H1 (cell line): ENCODE measurements at regions not wholly inside any gene's neighbourhood (a gene's known extent, or its start where the extent isn't known, plus 50 kb on each side); places are given as distances from the start of the nearest gene placed in this dataset.

Experiments used
- KDM1A ChIP-seq: fragments of 200-600, 300-600 bp; sonication (generic); IDR thresholded peaks from 2 replicates; pipeline ENCODE4 v1.7.1; 2016; ENCODE audit warnings: mild to moderate bottlenecking, low read length, borderline replicate concordance
- YY1 ChIP-seq: IDR thresholded peaks from 2 replicates; pipeline ENCODE4 v1.6.1; 2011; ENCODE audit warnings: low read depth, mild to moderate bottlenecking, low read length
- TF ChIP-seq, protein P1 (sequence below): fragments of 300-600 bp; sonication (generic); IDR thresholded peaks from 2 replicates; pipeline ENCODE4 v1.7.1; 2012; ENCODE audit warnings: low read length, moderate library complexity, mild to moderate bottlenecking, inconsistent platforms; ENCODE audit not compliant: insufficient replicate concordance

- TF ChIP-seq, protein P1, sequence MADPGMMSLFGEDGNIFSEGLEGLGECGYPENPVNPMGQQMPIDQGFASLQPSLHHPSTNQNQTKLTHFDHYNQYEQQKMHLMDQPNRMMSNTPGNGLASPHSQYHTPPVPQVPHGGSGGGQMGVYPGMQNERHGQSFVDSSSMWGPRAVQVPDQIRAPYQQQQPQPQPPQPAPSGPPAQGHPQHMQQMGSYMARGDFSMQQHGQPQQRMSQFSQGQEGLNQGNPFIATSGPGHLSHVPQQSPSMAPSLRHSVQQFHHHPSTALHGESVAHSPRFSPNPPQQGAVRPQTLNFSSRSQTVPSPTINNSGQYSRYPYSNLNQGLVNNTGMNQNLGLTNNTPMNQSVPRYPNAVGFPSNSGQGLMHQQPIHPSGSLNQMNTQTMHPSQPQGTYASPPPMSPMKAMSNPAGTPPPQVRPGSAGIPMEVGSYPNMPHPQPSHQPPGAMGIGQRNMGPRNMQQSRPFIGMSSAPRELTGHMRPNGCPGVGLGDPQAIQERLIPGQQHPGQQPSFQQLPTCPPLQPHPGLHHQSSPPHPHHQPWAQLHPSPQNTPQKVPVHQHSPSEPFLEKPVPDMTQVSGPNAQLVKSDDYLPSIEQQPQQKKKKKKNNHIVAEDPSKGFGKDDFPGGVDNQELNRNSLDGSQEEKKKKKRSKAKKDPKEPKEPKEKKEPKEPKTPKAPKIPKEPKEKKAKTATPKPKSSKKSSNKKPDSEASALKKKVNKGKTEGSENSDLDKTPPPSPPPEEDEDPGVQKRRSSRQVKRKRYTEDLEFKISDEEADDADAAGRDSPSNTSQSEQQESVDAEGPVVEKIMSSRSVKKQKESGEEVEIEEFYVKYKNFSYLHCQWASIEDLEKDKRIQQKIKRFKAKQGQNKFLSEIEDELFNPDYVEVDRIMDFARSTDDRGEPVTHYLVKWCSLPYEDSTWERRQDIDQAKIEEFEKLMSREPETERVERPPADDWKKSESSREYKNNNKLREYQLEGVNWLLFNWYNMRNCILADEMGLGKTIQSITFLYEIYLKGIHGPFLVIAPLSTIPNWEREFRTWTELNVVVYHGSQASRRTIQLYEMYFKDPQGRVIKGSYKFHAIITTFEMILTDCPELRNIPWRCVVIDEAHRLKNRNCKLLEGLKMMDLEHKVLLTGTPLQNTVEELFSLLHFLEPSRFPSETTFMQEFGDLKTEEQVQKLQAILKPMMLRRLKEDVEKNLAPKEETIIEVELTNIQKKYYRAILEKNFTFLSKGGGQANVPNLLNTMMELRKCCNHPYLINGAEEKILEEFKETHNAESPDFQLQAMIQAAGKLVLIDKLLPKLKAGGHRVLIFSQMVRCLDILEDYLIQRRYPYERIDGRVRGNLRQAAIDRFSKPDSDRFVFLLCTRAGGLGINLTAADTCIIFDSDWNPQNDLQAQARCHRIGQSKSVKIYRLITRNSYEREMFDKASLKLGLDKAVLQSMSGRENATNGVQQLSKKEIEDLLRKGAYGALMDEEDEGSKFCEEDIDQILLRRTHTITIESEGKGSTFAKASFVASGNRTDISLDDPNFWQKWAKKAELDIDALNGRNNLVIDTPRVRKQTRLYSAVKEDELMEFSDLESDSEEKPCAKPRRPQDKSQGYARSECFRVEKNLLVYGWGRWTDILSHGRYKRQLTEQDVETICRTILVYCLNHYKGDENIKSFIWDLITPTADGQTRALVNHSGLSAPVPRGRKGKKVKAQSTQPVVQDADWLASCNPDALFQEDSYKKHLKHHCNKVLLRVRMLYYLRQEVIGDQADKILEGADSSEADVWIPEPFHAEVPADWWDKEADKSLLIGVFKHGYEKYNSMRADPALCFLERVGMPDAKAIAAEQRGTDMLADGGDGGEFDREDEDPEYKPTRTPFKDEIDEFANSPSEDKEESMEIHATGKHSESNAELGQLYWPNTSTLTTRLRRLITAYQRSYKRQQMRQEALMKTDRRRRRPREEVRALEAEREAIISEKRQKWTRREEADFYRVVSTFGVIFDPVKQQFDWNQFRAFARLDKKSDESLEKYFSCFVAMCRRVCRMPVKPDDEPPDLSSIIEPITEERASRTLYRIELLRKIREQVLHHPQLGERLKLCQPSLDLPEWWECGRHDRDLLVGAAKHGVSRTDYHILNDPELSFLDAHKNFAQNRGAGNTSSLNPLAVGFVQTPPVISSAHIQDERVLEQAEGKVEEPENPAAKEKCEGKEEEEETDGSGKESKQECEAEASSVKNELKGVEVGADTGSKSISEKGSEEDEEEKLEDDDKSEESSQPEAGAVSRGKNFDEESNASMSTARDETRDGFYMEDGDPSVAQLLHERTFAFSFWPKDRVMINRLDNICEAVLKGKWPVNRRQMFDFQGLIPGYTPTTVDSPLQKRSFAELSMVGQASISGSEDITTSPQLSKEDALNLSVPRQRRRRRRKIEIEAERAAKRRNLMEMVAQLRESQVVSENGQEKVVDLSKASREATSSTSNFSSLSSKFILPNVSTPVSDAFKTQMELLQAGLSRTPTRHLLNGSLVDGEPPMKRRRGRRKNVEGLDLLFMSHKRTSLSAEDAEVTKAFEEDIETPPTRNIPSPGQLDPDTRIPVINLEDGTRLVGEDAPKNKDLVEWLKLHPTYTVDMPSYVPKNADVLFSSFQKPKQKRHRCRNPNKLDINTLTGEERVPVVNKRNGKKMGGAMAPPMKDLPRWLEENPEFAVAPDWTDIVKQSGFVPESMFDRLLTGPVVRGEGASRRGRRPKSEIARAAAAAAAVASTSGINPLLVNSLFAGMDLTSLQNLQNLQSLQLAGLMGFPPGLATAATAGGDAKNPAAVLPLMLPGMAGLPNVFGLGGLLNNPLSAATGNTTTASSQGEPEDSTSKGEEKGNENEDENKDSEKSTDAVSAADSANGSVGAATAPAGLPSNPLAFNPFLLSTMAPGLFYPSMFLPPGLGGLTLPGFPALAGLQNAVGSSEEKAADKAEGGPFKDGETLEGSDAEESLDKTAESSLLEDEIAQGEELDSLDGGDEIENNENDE: no peak
- no peak for TF ChIP-seq KDM1A
- TF ChIP-seq YY1: no peak
Measured at GRCh38 chr10:128612195-128612594, 486.0 kb upstream of the MKI67 start (continued).
